Lower leg skin (tissue), 4 donors: ENCODE measurements at regions not wholly inside any gene's neighbourhood (a gene's known extent, or its start where the extent isn't known, plus 50 kb on each side); places are given as distances from the start of the nearest gene placed in this dataset.

Experiments used
- DNase-seq, 2 donors: peaks; one replicate each; pipeline ENCODE4 v3.0.0-alpha.2; 2019; ENCODE audit warnings: low spot score in 2 of 2
- H3K4me3 ChIP-seq: fragments of 200-600 bp; sonication (generic); 2 replicates; pipeline ENCODE4 v1.5.1; 2017; ENCODE audit warnings: mild to moderate bottlenecking, low read depth; ENCODE audit not compliant: poor library complexity, severe bottlenecking
- CTCF ChIP-seq, 3 donors: fragments of 450-650 bp; IDR thresholded peaks; one replicate each; pipeline ENCODE4 v1.5.1; 2016; ENCODE audit warnings: antibody characterized with exemption in 3 of 3, mild to moderate bottlenecking in 3 of 3, moderate library complexity in 2 of 3
- POLR2A ChIP-seq, 2 donors: fragments of 450-650 bp; IDR thresholded peaks; one replicate each; pipeline ENCODE4 v1.6.1; 2016 to 2017; ENCODE audit warnings: antibody characterized with exemption in 2 of 2, mild to moderate bottlenecking in 1 of 2, moderate library complexity in 1 of 2
- WGBS, 2 donors: methylation state at CpG; one replicate each; pipeline ENCODE4 v1.1.5; 2018; 5-methylcytosine and 5-hydroxymethylcytosine counted together
- intact Hi-C: fragments of 100-400 bp; cut with DNase I; formaldehyde crosslinking; loops from one replicate; pipeline ENCODE4 v1.15.0; 2023; ENCODE audit warnings: low total_unique reads

- intact Hi-C loops = no loop called here
These were observed 54.3 kb upstream of the CERS6 start for GRCh38 chr2:168401771-168402170.

GRCh38 chr2:168402531-168402930 is 53.5 kb upstream of the CERS6 start:
- TF ChIP-seq CTCF (IDR thresholded peaks at IDR 0.05) = no peak
- TF ChIP-seq POLR2A (IDR thresholded peaks at IDR 0.05) = no peak
- intact Hi-C loops = no loop called here
- 65 to 78% methylated on average over 1 of the region's 1 CpG for WGBS, 2 donors

More at GRCh38 chr2:168401771-168402170, 54.3 kb upstream of the CERS6 start:
- WGBS, 2 donors = 70 to 83% methylated on average over 1 of the region's 1 CpG
- no peak overlapping the region for H3K4me3 ChIP-seq
- no peak for DNase-seq
- TF ChIP-seq POLR2A (IDR thresholded peaks at IDR 0.05) = no peak
- TF ChIP-seq CTCF (IDR thresholded peaks at IDR 0.05) = no peak

DNA sequence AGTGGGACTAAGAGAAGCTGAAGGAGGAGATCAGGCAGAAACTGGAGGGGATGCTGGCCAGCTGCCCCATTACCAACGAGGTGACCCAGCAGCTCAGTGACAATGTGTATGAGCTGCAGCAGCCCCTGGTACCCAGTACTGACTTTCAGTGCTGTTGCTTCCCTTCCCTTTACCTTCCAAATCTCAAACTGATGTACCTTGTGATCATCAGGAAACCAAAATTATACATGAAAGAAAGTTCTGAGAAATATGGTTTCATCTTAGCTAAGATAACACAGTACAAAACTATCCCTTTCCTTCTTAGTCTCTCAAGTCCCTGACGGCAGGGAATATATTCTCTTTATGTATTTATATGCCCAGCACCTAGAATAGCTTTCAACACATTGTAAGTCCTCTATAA is 52.3 kb upstream of the CERS6 start:
- 84 to 90% methylated on average over 2 of the region's 2 CpGs for WGBS, 2 donors
- intact Hi-C loops = no loop called here
- H3K4me3 ChIP-seq = no peak overlapping the region

More at GRCh38 chr2:168402531-168402930, 53.5 kb upstream of the CERS6 start:
- DNase-seq = no peak
- no peak overlapping the region for H3K4me3 ChIP-seq

DNA sequence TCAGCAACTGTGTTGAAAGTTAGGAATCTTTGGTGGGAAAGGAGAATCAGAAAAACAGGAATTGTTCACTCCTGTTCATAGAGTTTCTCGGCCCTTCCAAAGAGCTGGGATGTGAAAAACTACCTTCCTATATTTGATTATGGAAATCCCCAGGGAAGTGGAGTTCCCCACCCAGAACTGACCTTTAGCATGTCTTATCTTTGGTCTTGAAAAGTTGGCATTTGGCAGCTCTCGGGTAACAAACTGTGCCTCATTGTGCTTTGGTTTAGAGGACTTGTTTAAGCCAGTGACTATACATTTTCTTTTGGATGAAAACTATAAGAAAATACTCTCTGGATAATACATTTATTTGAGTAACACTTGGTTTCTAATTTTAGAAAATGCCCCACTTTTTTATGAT is 51.3 kb upstream of the CERS6 start:
- no peak overlapping the region for H3K4me3 ChIP-seq
- no peak for DNase-seq
- WGBS, 2 donors = 73 to 78% methylated on average over 2 of the region's 2 CpGs
- TF ChIP-seq CTCF (IDR thresholded peaks at IDR 0.05) (no peak), POLR2A (IDR thresholded peaks at IDR 0.05) (no peak)
- intact Hi-C loops = no loop called here

More for the DNA sequence above, 52.3 kb upstream of the CERS6 start:
- no peak for DNase-seq
- TF ChIP-seq CTCF (IDR thresholded peaks at IDR 0.05) = no peak
